ENCODE measurements at regions not wholly inside any gene's neighbourhood (a gene's known extent, or its start where the extent isn't known, plus 50 kb on each side); places are given as distances from the start of the nearest gene placed in this dataset.

- no peak overlapping the region for H3K4me3 ChIP-seq (ENCODE audit: low read depth, low read length)
- no peak for DNase-seq (ENCODE audit: low read depth)
Measured at GRCh38 chr18:27899893-27900292, 277.0 kb downstream of the CDH2 start.

GRCh38 chr18:27894746-27895145, 282.2 kb downstream of the CDH2 start:
- DNase-seq (ENCODE audit: low read depth) = no peak

GRCh38 chr18:27887711-27888495, 289.0 kb downstream of the CDH2 start:
- H3K4me3 ChIP-seq (ENCODE audit: low read depth, low read length) = no peak overlapping the region
- no peak for DNase-seq (ENCODE audit: low read depth)

More at GRCh38 chr18:27894746-27895145, 282.2 kb downstream of the CDH2 start:
- no peak overlapping the region for H3K4me3 ChIP-seq (ENCODE audit: low read depth, low read length)

GRCh38 chr18:27887287-27887686, 289.6 kb downstream of the CDH2 start:
- DNase-seq (ENCODE audit: low read depth) = no peak
- H3K4me3 ChIP-seq (ENCODE audit: low read depth, low read length) = no peak overlapping the region

GRCh38 chr18:27879540-27879939, 297.4 kb downstream of the CDH2 start:
- H3K4me3 ChIP-seq (ENCODE audit: low read depth, low read length) = no peak overlapping the region
- no peak for DNase-seq (ENCODE audit: low read depth)

- no peak overlapping the region for H3K4me3 ChIP-seq (ENCODE audit: low read depth, low read length)
- no peak for DNase-seq (ENCODE audit: low read depth)
Measured at GRCh38 chr18:27871726-27872125, 305.2 kb downstream of the CDH2 start.

GRCh38 chr18:27869735-27870134, 307.2 kb downstream of the CDH2 start:
- no peak for DNase-seq (ENCODE audit: low read depth)
- no peak overlapping the region for H3K4me3 ChIP-seq (ENCODE audit: low read depth, low read length)

GRCh38 chr18:27865431-27865830, 311.5 kb downstream of the CDH2 start:
- H3K4me3 ChIP-seq (ENCODE audit: low read depth, low read length) = no peak overlapping the region
- no peak for DNase-seq (ENCODE audit: low read depth)

GRCh38 chr18:27863780-27864430, 313.0 kb downstream of the CDH2 start:
- H3K4me3 ChIP-seq (ENCODE audit: low read depth, low read length) = no peak overlapping the region
- DNase-seq (ENCODE audit: low read depth) = no peak

- H3K4me3 ChIP-seq (ENCODE audit: low read depth, low read length) = no peak overlapping the region
- DNase-seq (ENCODE audit: low read depth) = no peak
Measured at GRCh38 chr18:27862041-27862682, 314.8 kb downstream of the CDH2 start.

GRCh38 chr18:27861539-27861938, 315.4 kb downstream of the CDH2 start:
- DNase-seq (ENCODE audit: low read depth) = no peak
- H3K4me3 ChIP-seq (ENCODE audit: low read depth, low read length) = no peak overlapping the region

- H3K4me3 ChIP-seq (ENCODE audit: low read depth, low read length) = no peak overlapping the region
- DNase-seq (ENCODE audit: low read depth) = peak; percentile 52
Measured at GRCh38 chr18:27860701-27861107, 316.2 kb downstream of the CDH2 start.

- DNase-seq (ENCODE audit: low read depth) = no peak
- H3K4me3 ChIP-seq (ENCODE audit: low read depth, low read length) = no peak overlapping the region
Measured at GRCh38 chr18:27860011-27860410, 316.9 kb downstream of the CDH2 start.

GRCh38 chr18:27856820-27857219, 320.1 kb downstream of the CDH2 start:
- no peak for DNase-seq (ENCODE audit: low read depth)
- H3K4me3 ChIP-seq (ENCODE audit: low read depth, low read length) = no peak overlapping the region

GRCh38 chr18:27855486-27855885, 321.4 kb downstream of the CDH2 start:
- no peak for DNase-seq (ENCODE audit: low read depth)
- H3K4me3 ChIP-seq (ENCODE audit: low read depth, low read length) = no peak overlapping the region

GRCh38 chr18:27854631-27855030, 322.3 kb downstream of the CDH2 start:
- H3K4me3 ChIP-seq (ENCODE audit: low read depth, low read length) = no peak overlapping the region
- no peak for DNase-seq (ENCODE audit: low read depth)

GRCh38 chr18:27848336-27848735, 328.6 kb downstream of the CDH2 start:
- DNase-seq (ENCODE audit: low read depth) = no peak
- no peak overlapping the region for H3K4me3 ChIP-seq (ENCODE audit: low read depth, low read length)

GRCh38 chr18:27847412-27847811, 329.5 kb downstream of the CDH2 start:
- DNase-seq (ENCODE audit: low read depth) = no peak
- H3K4me3 ChIP-seq (ENCODE audit: low read depth, low read length) = no peak overlapping the region

GRCh38 chr18:27845897-27846296, 331.0 kb downstream of the CDH2 start:
- H3K4me3 ChIP-seq (ENCODE audit: low read depth, low read length) = no peak overlapping the region
- DNase-seq (ENCODE audit: low read depth) = no peak
